HepG2 (cell line): ENCODE measurements at regions not wholly inside any gene's neighbourhood (a gene's known extent, or its start where the extent isn't known, plus 50 kb on each side); places are given as distances from the start of the nearest gene placed in this dataset.

Source experiments
- BHLHE40 ChIP-seq: IDR thresholded peaks from 2 replicates; pipeline ENCODE4 v1.6.1; 2011; ENCODE audit warnings: low read length, improper control_type of control experiment
- CC2D1A ChIP-seq: sonication (generic); formaldehyde crosslinking; IDR thresholded peaks from 2 replicates; pipeline ENCODE4 v1.8.1; 2023; ENCODE audit warnings: mild to moderate bottlenecking, missing genetic modification reagents
- HOXA9 ChIP-seq: sonication (generic); formaldehyde crosslinking; IDR thresholded peaks from 2 replicates; pipeline ENCODE4 v1.8.1; 2022; ENCODE audit warnings: missing genetic modification reagents, mild to moderate bottlenecking, moderate library complexity, borderline replicate concordance
- MAFK ChIP-seq, 2 experiments: IDR thresholded peaks in 1 of 2; conservative IDR thresholded peaks in 1 of 2; 2 replicates each; pipeline ENCODE4 v1.6.1; 2011; ENCODE audit warnings: improper control_type of control experiment in 2 of 2, low read length in 2 of 2
- REXO4 ChIP-seq: sonication (generic); formaldehyde crosslinking; IDR thresholded peaks from 2 replicates; pipeline ENCODE4 v1.8.0; 2022; ENCODE audit warnings: missing genetic modification reagents, mild to moderate bottlenecking, borderline replicate concordance
- RXRA ChIP-seq: sonication (generic); formaldehyde crosslinking; IDR thresholded peaks from 2 replicates; pipeline ENCODE4 v1.5.1; 2020; ENCODE audit warnings: missing genetic modification reagents
- ZKSCAN1 ChIP-seq: fragments of 150-350 bp; IDR thresholded peaks from 2 replicates; pipeline ENCODE4 v1.6.1; 2014; ENCODE audit warnings: low read length
- ZNF10 ChIP-seq: sonication (generic); formaldehyde crosslinking; IDR thresholded peaks from 2 replicates; pipeline ENCODE4 v1.4.0; 2020; ENCODE audit warnings: mild to moderate bottlenecking, low read depth, missing genetic modification reagents, borderline replicate concordance
- ZNF746 ChIP-seq: sonication (generic); formaldehyde crosslinking; IDR thresholded peaks from 2 replicates; pipeline ENCODE4 v1.8.0; 2022; ENCODE audit warnings: mild to moderate bottlenecking, missing genetic modification reagents
- ZNF782 ChIP-seq: sonication (generic); formaldehyde crosslinking; IDR thresholded peaks from 2 replicates; pipeline ENCODE4 v1.4.0; 2020; ENCODE audit warnings: missing genetic modification reagents, mild to moderate bottlenecking, borderline replicate concordance
- ZNF83 ChIP-seq: sonication (generic); formaldehyde crosslinking; IDR thresholded peaks from 2 replicates; pipeline ENCODE4 v1.4.0; 2020; ENCODE audit warnings: missing genetic modification reagents, mild to moderate bottlenecking, borderline replicate concordance
- ZSCAN22 ChIP-seq: sonication (generic); formaldehyde crosslinking; IDR thresholded peaks from 2 replicates; pipeline ENCODE4 v1.4.0; 2020; ENCODE audit warnings: mild to moderate bottlenecking, missing genetic modification reagents
- TF ChIP-seq, protein P1 (sequence below): sonication (generic); formaldehyde crosslinking; IDR thresholded peaks from 2 replicates; pipeline ENCODE4 v1.5.0; 2020; ENCODE audit warnings: mild to moderate bottlenecking, missing genetic modification reagents, moderate library complexity
- TF ChIP-seq, protein P2 (sequence below): sonication (generic); formaldehyde crosslinking; IDR thresholded peaks from 2 replicates; pipeline ENCODE4 v1.8.0; 2023; ENCODE audit warnings: mild to moderate bottlenecking, missing genetic modification reagents
- TF ChIP-seq, protein P3 (sequence below): IDR thresholded peaks from 2 replicates; pipeline ENCODE4 v1.6.1; 2016; ENCODE audit warnings: low read depth, control low read depth
- TF ChIP-seq, protein P4 (sequence below): sonication (generic); formaldehyde crosslinking; IDR thresholded peaks from 2 replicates; pipeline ENCODE4 v1.5.1; 2020; ENCODE audit warnings: missing genetic modification reagents, mild to moderate bottlenecking, borderline replicate concordance
- TF ChIP-seq, protein P5 (sequence below): fragments of 450-650 bp; IDR thresholded peaks from 2 replicates; pipeline ENCODE4 v1.6.1; 2016

DNA sequence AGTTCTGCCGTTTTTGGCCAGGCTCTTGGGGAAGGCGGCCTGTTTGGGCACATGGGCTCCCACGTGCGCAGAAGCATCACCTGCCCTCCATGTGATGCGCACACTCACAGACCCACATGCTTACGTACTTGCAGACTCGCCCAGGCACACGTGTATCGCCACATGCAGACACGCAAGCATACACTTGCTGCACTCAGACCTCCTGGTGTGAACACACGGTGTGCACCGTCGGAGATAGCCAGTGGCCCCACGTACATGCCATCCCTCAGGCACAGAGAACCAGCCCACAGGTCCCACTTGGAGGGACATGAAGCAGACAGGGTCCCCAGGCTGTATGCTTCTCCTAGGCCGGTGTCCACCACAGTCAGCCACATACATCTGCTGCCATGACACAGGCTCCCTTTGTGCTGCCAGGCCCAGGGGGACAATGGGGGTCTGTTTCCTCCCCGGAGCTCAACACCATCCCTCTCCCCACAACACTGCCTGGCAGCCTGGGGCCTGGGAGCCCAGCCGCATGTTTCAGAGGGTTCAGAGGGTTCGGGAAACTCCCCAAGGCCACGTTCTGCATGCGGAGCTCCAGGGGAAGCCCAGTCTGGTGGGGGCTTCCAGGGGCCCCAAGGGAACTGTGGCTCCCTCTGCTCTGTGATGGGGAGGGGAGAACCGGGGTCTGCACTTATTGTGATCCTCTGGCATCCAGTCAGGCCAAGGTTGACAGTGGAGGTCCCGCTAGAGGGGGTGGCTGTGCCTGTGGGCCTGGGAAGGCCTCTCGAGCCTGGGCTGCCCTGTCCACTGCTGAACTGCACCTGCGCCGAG lies 208.1 kb upstream of the HAAO start (continued):
- TF ChIP-seq, protein P1, sequence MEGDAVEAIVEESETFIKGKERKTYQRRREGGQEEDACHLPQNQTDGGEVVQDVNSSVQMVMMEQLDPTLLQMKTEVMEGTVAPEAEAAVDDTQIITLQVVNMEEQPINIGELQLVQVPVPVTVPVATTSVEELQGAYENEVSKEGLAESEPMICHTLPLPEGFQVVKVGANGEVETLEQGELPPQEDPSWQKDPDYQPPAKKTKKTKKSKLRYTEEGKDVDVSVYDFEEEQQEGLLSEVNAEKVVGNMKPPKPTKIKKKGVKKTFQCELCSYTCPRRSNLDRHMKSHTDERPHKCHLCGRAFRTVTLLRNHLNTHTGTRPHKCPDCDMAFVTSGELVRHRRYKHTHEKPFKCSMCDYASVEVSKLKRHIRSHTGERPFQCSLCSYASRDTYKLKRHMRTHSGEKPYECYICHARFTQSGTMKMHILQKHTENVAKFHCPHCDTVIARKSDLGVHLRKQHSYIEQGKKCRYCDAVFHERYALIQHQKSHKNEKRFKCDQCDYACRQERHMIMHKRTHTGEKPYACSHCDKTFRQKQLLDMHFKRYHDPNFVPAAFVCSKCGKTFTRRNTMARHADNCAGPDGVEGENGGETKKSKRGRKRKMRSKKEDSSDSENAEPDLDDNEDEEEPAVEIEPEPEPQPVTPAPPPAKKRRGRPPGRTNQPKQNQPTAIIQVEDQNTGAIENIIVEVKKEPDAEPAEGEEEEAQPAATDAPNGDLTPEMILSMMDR, result peak; percentile 34
- TF ChIP-seq ZNF83 (CRISPR knock-in tag) (peak; percentile 42; the same call in 1 of the 2 replicates), ZKSCAN1 (no peak), RXRA (CRISPR knock-in tag) (peak; percentile 83), CC2D1A (CRISPR knock-in tag) (no peak), ZSCAN22 (CRISPR knock-in tag) (no peak), HOXA9 (peak; percentile 61; the same call in 1 of the 2 replicates), ZNF746 (CRISPR knock-in tag) (peak; percentile 61; the same call in 1 of the 2 replicates), ZNF10 (CRISPR knock-in tag) (no peak), BHLHE40 (no peak), REXO4 (CRISPR knock-in tag) (peak; percentile 59; the same call in 1 of the 2 replicates), ZNF782 (CRISPR knock-in tag) (peak; percentile 6; the same call in 1 of the 2 replicates), MAFK (conservative IDR thresholded peaks at IDR 0.05 in 1 of 2, IDR thresholded peaks at IDR 0.05 in 1 of 2; ENCODE audit: low read length in 2 of 2) (no peak)
- TF ChIP-seq, protein P2, sequence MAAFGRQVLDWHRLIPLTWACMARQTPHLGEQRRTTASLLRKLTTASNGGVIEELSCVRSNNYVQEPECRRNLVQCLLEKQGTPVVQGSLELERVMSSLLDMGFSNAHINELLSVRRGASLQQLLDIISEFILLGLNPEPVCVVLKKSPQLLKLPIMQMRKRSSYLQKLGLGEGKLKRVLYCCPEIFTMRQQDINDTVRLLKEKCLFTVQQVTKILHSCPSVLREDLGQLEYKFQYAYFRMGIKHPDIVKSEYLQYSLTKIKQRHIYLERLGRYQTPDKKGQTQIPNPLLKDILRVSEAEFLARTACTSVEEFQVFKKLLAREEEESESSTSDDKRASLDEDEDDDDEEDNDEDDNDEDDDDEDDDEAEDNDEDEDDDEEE, result 0 out of 2 replicates have a peak, but pooled peaks have one; percentile 51
- TF ChIP-seq, protein P3, sequence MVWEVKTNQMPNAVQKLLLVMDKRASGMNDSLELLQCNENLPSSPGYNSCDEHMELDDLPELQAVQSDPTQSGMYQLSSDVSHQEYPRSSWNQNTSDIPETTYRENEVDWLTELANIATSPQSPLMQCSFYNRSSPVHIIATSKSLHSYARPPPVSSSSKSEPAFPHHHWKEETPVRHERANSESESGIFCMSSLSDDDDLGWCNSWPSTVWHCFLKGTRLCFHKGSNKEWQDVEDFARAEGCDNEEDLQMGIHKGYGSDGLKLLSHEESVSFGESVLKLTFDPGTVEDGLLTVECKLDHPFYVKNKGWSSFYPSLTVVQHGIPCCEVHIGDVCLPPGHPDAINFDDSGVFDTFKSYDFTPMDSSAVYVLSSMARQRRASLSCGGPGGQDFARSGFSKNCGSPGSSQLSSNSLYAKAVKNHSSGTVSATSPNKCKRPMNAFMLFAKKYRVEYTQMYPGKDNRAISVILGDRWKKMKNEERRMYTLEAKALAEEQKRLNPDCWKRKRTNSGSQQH, result no peak
- TF ChIP-seq, protein P4, sequence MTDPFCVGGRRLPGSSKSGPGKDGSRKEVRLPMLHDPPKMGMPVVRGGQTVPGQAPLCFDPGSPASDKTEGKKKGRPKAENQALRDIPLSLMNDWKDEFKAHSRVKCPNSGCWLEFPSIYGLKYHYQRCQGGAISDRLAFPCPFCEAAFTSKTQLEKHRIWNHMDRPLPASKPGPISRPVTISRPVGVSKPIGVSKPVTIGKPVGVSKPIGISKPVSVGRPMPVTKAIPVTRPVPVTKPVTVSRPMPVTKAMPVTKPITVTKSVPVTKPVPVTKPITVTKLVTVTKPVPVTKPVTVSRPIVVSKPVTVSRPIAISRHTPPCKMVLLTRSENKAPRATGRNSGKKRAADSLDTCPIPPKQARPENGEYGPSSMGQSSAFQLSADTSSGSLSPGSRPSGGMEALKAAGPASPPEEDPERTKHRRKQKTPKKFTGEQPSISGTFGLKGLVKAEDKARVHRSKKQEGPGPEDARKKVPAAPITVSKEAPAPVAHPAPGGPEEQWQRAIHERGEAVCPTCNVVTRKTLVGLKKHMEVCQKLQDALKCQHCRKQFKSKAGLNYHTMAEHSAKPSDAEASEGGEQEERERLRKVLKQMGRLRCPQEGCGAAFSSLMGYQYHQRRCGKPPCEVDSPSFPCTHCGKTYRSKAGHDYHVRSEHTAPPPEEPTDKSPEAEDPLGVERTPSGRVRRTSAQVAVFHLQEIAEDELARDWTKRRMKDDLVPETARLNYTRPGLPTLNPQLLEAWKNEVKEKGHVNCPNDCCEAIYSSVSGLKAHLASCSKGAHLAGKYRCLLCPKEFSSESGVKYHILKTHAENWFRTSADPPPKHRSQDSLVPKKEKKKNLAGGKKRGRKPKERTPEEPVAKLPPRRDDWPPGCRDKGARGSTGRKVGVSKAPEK, result no peak
- TF ChIP-seq, protein P5, sequence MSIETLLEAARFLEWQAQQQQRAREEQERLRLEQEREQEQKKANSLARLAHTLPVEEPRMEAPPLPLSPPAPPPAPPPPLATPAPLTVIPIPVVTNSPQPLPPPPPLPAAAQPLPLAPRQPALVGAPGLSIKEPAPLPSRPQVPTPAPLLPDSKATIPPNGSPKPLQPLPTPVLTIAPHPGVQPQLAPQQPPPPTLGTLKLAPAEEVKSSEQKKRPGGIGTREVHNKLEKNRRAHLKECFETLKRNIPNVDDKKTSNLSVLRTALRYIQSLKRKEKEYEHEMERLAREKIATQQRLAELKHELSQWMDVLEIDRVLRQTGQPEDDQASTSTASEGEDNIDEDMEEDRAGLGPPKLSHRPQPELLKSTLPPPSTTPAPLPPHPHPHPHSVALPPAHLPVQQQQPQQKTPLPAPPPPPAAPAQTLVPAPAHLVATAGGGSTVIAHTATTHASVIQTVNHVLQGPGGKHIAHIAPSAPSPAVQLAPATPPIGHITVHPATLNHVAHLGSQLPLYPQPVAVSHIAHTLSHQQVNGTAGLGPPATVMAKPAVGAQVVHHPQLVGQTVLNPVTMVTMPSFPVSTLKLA, result 0 out of 2 replicates have a peak, but pooled peaks have one; percentile 4
